SK-N-SH (cell line): ENCODE measurements at regions not wholly inside any gene's neighbourhood (a gene's known extent, or its start where the extent isn't known, plus 50 kb on each side); places are given as distances from the start of the nearest gene placed in this dataset.

ENCODE experiments used
- CTCF ChIP-seq: fragments of 200-600 bp; sonication (generic); IDR thresholded peaks from 2 replicates; pipeline ENCODE4 v1.6.1; 2017; ENCODE audit warnings: antibody characterized with exemption, mild to moderate bottlenecking, moderate library complexity
- EP300 ChIP-seq, 2 experiments: IDR thresholded peaks; 2 replicates each; pipeline versions ENCODE4 v1.4.0 to v1.6.1; 2012; ENCODE audit warnings: borderline replicate concordance in 1 of 2, low read depth in 1 of 2, low read length in 1 of 2
- GABPA ChIP-seq: IDR thresholded peaks from 2 replicates; pipeline ENCODE4 v1.4.0; 2012; ENCODE audit warnings: low read depth, mild to moderate bottlenecking
- GATA2 ChIP-seq: sonication (generic); formaldehyde crosslinking; IDR thresholded peaks from 2 replicates; pipeline ENCODE4 v1.5.0; 2020; ENCODE audit warnings: mild to moderate bottlenecking, missing genetic modification reagents
- POLR2AphosphoS5 ChIP-seq: IDR thresholded peaks from 2 replicates; pipeline ENCODE4 v1.6.1; 2012; ENCODE audit warnings: low read depth, low read length
- RXRA ChIP-seq: IDR thresholded peaks from 2 replicates; pipeline ENCODE4 v1.4.0; 2012; ENCODE audit warnings: low read depth, mild to moderate bottlenecking, borderline replicate concordance
- TAF1 ChIP-seq: IDR thresholded peaks from 2 replicates; pipeline ENCODE4 v1.6.1; 2012; ENCODE audit warnings: low read depth, mild to moderate bottlenecking, low read length, moderate library complexity, borderline replicate concordance
- YY1 ChIP-seq: IDR thresholded peaks from 2 replicates; pipeline ENCODE4 v1.4.0; 2012; ENCODE audit warnings: low read depth, mild to moderate bottlenecking

- TF ChIP-seq GABPA (no peak), TAF1 (no peak), POLR2AphosphoS5 (no peak), EP300 (IDR thresholded peaks at IDR 0.05; ENCODE audit: borderline replicate concordance in 1 of 2, low read depth in 1 of 2, low read length in 1 of 2) (no peak), RXRA (no peak), CTCF (no peak), GATA2 (CRISPR knock-in tag) (no peak), YY1 (no peak)
Observed at GRCh38 chr5:18523380-18523779, 889.1 kb downstream of the TAF11L14 start.
